Prostate gland (tissue), 2 donors: ENCODE measurements at regions not wholly inside any gene's neighbourhood (a gene's known extent, or its start where the extent isn't known, plus 50 kb on each side); places are given as distances from the start of the nearest gene placed in this dataset.

Experiments used
- DNase-seq: peaks from one replicate; pipeline ENCODE4 v3.0.0-alpha.2; 2019; ENCODE audit warnings: low spot score
- H3K27ac ChIP-seq, 2 donors: fragments of 200-600 bp; sonication (generic); 2 replicates each; pipeline ENCODE4 v1.5.1; 2017 to 2019
- H3K27me3 ChIP-seq: fragments of 200-600 bp; sonication (generic); replicated peaks from 2 replicates; pipeline ENCODE4 v1.5.1; 2019; ENCODE audit not compliant: insufficient read depth
- H3K36me3 ChIP-seq, 2 donors: fragments of 200-600 bp; sonication (generic); 1 replicate in 1 of 2; 2 replicates in 1 of 2; pipeline versions ENCODE4 v1.5.1 to v1.8.1; 2017 to 2019
- H3K4me1 ChIP-seq: fragments of 200-600 bp; sonication (generic); replicated peaks from 2 replicates; pipeline ENCODE4 v1.5.1; 2019
- H3K4me3 ChIP-seq, 2 donors: fragments of 200-600 bp; sonication (generic); 2 replicates each; pipeline ENCODE4 v1.5.1; 2017 to 2019
- H3K9me3 ChIP-seq: fragments of 200-600 bp; sonication (generic); 2 replicates; pipeline ENCODE4 v1.5.1; 2017
- CTCF ChIP-seq, 4 experiments: fragments of 200-600 bp in 2 of 4; fragments of 450-650 bp in 2 of 4; sonication (generic) in 2 of 4; IDR thresholded peaks; 1 replicate in 3 of 4; 2 replicates in 1 of 4; pipeline ENCODE4 v1.5.1; 2016 to 2019; ENCODE audit warnings: antibody characterized with exemption in 4 of 4, mild to moderate bottlenecking in 2 of 4, moderate library complexity in 2 of 4
- POLR2A ChIP-seq: fragments of 450-650 bp; IDR thresholded peaks from one replicate; pipeline ENCODE4 v1.6.1; 2016; ENCODE audit warnings: antibody characterized with exemption, mild to moderate bottlenecking
- POLR2AphosphoS5 ChIP-seq: sonication (generic); formaldehyde crosslinking; IDR thresholded peaks from one replicate; pipeline ENCODE4 v1.6.1; 2017; ENCODE audit warnings: antibody characterized with exemption
- WGBS: methylation state at CpG from one replicate; pipeline ENCODE4 v1.1.5; 2018; 5-methylcytosine and 5-hydroxymethylcytosine counted together
- intact Hi-C: fragments of 100-400 bp; cut with DNase I; formaldehyde crosslinking; loops from one replicate; pipeline ENCODE4 v1.14.2; 2022

- Histone ChIP-seq H3K36me3 (no peaks in the 10 kb centered on the region), H3K9me3 (no peaks in the 10 kb centered on the region), H3K4me3 (no peak overlapping the region), H3K27ac (no peak overlapping the region), H3K4me1 (no peaks in the 10 kb centered on the region), H3K27me3 (no peaks in the 10 kb centered on the region)
- no peak for DNase-seq
- 91% methylated on average over 1 of the region's 1 CpG for WGBS
- intact Hi-C loops, result no loop called here
- no peak for TF ChIP-seq POLR2A
- no peak for TF ChIP-seq CTCF (IDR thresholded peaks at IDR 0.05)
- TF ChIP-seq POLR2AphosphoS5, result no peak
These were observed 253.5 kb upstream of the TENM4 start for GRCh38 chr11:79694368-79694767.

- Histone ChIP-seq H3K4me3 (no peak overlapping the region), H3K4me1 (no peaks in the 10 kb centered on the region), H3K27ac (no peak overlapping the region), H3K9me3 (no peaks in the 10 kb centered on the region), H3K27me3 (no peaks in the 10 kb centered on the region), H3K36me3 (no peaks in the 10 kb centered on the region)
- no peak for DNase-seq
- TF ChIP-seq CTCF (IDR thresholded peaks at IDR 0.05), result no peak
- TF ChIP-seq POLR2A, result no peak
- no peak for TF ChIP-seq POLR2AphosphoS5
- WGBS, result 92% methylated on average over 2 of the region's 2 CpGs
- intact Hi-C loops, result no loop called here
These were observed 250.6 kb upstream of the TENM4 start for GRCh38 chr11:79691445-79691844.

- Histone ChIP-seq H3K9me3 (no peaks in the 10 kb centered on the region), H3K36me3 (no peaks in the 10 kb centered on the region), H3K4me1 (no peaks in the 10 kb centered on the region), H3K27ac (no peak overlapping the region), H3K4me3 (no peak overlapping the region), H3K27me3 (no peaks in the 10 kb centered on the region)
- TF ChIP-seq POLR2A, result no peak
- TF ChIP-seq CTCF (IDR thresholded peaks at IDR 0.05), result no peak
- TF ChIP-seq POLR2AphosphoS5, result peak; percentile 81
- DNase-seq, result peak; percentile 39
- 51% methylated on average over 5 of the region's 5 CpGs for WGBS
- intact Hi-C loops, result no loop called here
These were observed 246.0 kb upstream of the TENM4 start for GRCh38 chr11:79686703-79687419.

GRCh38 chr11:79683930-79684329 is 243.1 kb upstream of the TENM4 start:
- no peak for DNase-seq
- TF ChIP-seq POLR2AphosphoS5 (no peak), POLR2A (no peak), CTCF (IDR thresholded peaks at IDR 0.05) (no peak)
- intact Hi-C loops, result no loop called here
- 80% methylated on average over 1 of the region's 1 CpG for WGBS
- Histone ChIP-seq H3K27ac (no peak overlapping the region), H3K36me3 (no peaks in the 10 kb centered on the region), H3K4me3 (no peak overlapping the region), H3K27me3 (no peaks in the 10 kb centered on the region), H3K9me3 (no peaks in the 10 kb centered on the region), H3K4me1 (no peaks in the 10 kb centered on the region)

GRCh38 chr11:79678780-79679452 is 238.1 kb upstream of the TENM4 start:
- Histone ChIP-seq H3K9me3 (no peaks in the 10 kb centered on the region), H3K4me1 (no peaks in the 10 kb centered on the region), H3K4me3 (no peak overlapping the region), H3K36me3 (no peaks in the 10 kb centered on the region), H3K27ac (no peak overlapping the region), H3K27me3 (no peaks in the 10 kb centered on the region)
- DNase-seq, result no peak
- TF ChIP-seq POLR2A (no peak), CTCF (IDR thresholded peaks at IDR 0.05) (no peak), POLR2AphosphoS5 (no peak)
- 56% methylated on average over 5 of the region's 5 CpGs for WGBS
- intact Hi-C loops, result no loop called here
